ENCODE measurements at regions not wholly inside any gene's neighbourhood (a gene's known extent, or its start where the extent isn't known, plus 50 kb on each side); places are given as distances from the start of the nearest gene placed in this dataset.

DNA sequence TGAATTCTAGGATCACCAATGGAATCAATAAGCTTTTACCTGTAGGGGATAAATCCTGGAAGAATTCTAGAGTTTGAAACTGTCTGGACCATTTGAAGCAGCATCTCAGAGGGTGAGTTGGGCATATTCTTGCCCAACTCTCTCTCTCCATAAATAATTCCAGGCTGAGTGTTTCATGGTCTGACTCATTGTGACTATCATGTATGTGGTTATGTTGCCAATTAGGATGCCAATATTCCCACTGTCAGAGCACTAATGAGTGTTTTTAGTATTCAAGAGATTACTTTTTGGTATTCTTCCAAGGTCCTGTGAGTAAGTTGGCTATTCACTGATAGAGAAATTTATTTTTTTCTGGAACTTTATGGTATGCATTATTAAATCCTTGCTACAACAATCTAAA lies 456.9 kb downstream of the TOX3 start:
- no peaks in the 10 kb centered on the region for H3K27me3 ChIP-seq
- H3K27ac ChIP-seq = no peak overlapping the region
- H3K4me3 ChIP-seq = no peak overlapping the region

DNA sequence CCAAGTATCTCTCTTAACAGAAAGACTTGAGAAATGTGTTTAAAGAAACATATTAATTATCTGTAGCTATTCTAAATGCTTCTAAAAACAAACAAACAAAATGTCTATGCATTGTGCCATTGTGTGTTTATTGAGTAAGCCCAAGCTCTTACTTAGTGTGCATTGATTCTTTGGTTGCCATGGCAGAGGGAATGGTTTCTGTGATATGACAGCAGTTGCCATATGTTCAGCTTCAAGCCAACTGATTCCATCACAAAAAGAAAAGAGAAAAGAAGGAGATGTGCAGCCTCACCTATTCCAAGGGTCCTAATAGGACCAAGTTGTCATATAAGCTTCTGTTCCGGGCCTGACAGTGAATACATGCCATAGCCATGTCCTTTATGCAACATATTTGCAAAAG lies 457.5 kb downstream of the TOX3 start:
- no peak for TF ChIP-seq Cebpa-rat (IDR thresholded peaks at IDR 0.05)
- Histone ChIP-seq H3K9me3 (no peaks in the 10 kb centered on the region), H3K27ac (no peak overlapping the region), H3K4me1 (no peaks in the 10 kb centered on the region), H3K9ac (no peak overlapping the region), H3K27me3 (no peaks in the 10 kb centered on the region), H3K4me2 (no peak overlapping the region), H4K20me1 (no peaks in the 10 kb centered on the region), H3K36me3 (no peaks in the 10 kb centered on the region), H3K4me3 (no peak overlapping the region)

More for the DNA sequence above, 456.9 kb downstream of the TOX3 start:
- Histone ChIP-seq H3K9ac (no peak overlapping the region), H3K36me3 (no peaks in the 10 kb centered on the region), H3K4me1 (no peaks in the 10 kb centered on the region), H4K20me1 (no peaks in the 10 kb centered on the region), H3K9me3 (no peaks in the 10 kb centered on the region), H3K4me2 (no peak overlapping the region)
- no peak for TF ChIP-seq Cebpa-rat (IDR thresholded peaks at IDR 0.05)

DNA sequence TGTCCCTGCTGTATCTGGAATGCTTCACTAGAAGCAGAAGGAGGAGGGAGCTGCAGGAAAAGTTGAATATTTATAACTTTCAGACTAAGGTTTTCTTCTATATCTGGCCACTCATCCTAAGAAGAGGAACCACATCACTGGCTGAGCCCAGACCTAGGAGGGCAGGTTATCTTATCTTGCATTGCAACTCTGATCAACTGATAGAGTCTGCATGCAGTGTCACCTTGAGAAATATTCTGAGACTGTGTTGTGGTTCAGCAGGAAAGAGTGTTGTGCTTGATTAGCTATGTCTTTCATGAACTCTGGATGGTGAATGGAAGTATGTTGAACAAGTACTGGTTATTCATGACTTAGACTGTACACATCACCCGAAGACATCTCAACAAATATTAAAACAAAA lies 460.0 kb downstream of the TOX3 start:
- H3K4me1 ChIP-seq = no peaks in the 10 kb centered on the region
- H3K9ac ChIP-seq = no peak overlapping the region
- H3K4me2 ChIP-seq = no peak overlapping the region
- no peak overlapping the region for H3K27ac ChIP-seq
- H3K4me3 ChIP-seq = no peak overlapping the region
- no peak for TF ChIP-seq Cebpa-rat (IDR thresholded peaks at IDR 0.05)
- no peaks in the 10 kb centered on the region for H3K36me3 ChIP-seq
- no peaks in the 10 kb centered on the region for H3K9me3 ChIP-seq
- no peaks in the 10 kb centered on the region for H3K27me3 ChIP-seq
- no peaks in the 10 kb centered on the region for H4K20me1 ChIP-seq

DNA sequence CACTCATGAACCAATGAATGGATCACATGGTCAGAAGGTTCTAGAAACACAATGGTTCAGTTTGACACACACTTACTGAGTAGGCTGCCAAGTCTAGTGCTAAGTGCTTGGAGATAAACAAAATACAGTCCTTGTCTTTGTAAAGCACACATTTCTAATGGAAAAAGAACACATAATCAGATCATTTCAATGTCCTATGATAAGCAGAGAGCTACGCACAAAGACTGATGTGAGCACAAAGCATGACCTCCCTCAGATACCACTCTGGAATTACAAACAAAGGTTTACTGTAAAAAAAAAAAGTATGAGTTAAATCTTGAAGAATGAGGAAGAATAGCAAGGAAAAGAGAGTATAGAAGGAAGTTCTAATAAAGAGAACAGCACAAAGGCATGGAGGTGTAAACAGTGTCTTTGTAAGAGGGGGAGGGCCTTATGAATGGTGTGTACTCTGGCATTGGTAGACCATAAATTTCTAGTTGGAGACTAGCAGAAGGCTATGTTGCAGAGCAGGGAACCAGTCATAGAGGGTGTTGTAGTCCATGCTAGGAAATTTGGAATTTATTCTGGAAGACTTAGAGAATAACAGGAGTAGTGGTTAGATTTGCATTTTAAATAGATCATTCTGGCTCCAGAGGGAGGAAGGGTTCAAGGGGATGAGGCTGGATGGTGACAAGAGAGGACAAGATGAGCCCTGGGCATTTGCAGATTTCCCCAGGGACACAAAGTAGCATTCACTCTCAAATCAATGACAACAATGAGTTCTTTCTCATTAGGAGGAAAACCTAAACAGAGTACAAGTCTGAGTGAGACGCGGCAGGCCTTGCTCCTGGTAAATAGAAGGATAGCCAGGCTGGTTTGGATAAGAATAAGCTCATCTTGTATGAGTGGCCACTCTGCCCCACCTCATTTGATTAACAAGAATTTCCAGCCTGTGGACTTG lies 468.0 kb downstream of the TOX3 start:
- no peaks in the 10 kb centered on the region for H3K4me1 ChIP-seq
- H3K36me3 ChIP-seq = no peaks in the 10 kb centered on the region
- H4K20me1 ChIP-seq = no peaks in the 10 kb centered on the region
- H3K27ac ChIP-seq = no peak overlapping the region
- no peak overlapping the region for H3K4me2 ChIP-seq
- no peaks in the 10 kb centered on the region for H3K27me3 ChIP-seq
- H3K9me3 ChIP-seq = no peaks in the 10 kb centered on the region
- H3K4me3 ChIP-seq = no peak overlapping the region
- TF ChIP-seq Cebpa-rat (IDR thresholded peaks at IDR 0.05) = no peak
- no peak overlapping the region for H3K9ac ChIP-seq

DNA sequence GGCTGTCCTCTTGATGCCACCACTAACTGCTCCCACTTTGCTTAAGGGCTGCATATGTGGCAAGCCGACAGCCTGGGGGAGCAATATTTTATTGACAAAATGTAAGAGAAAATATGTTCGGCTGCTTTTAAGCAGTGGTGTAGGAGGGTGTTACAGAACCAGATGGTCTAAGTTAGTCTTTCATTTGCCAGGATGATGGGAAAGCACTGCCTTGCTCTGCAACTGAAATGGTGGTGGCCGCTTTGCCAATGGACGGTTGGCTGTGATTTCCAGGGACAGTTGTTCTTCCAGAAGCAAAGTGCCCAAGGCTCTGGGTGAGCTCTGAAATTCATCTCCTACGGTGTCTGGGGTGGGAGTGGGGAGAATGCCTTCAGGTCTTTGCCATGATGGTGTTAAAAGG lies 469.3 kb downstream of the TOX3 start:
- no peaks in the 10 kb centered on the region for H3K36me3 ChIP-seq
- H3K4me3 ChIP-seq = no peak overlapping the region
- H3K27ac ChIP-seq = no peak overlapping the region
- no peak overlapping the region for H3K9ac ChIP-seq
- no peaks in the 10 kb centered on the region for H4K20me1 ChIP-seq
- no peaks in the 10 kb centered on the region for H3K4me1 ChIP-seq
- H3K27me3 ChIP-seq = no peaks in the 10 kb centered on the region
- no peaks in the 10 kb centered on the region for H3K9me3 ChIP-seq
- no peak overlapping the region for H3K4me2 ChIP-seq
- no peak for TF ChIP-seq Cebpa-rat (IDR thresholded peaks at IDR 0.05)

DNA sequence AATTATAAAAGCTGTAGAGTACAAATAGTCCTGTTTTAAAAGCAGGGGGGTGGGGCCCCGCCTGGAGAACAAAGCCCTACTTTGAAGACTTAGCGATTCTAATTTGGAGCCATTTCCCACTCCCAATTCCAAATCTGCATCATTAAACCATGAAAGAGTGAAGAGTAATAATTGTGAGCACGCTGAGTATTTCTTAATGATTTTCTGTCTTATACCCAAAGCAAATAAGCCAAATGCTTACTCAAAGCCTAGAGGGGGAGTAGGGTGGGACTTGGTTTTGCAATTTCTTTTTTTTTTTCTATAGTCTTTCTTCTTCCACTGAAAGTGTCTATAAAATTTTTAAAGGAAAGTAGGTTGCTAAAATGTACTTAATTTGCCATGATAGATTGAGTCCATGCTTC lies 470.1 kb downstream of the TOX3 start:
- Histone ChIP-seq H3K27me3 (no peaks in the 10 kb centered on the region), H3K9me3 (no peaks in the 10 kb centered on the region)
- TF ChIP-seq Cebpa-rat (IDR thresholded peaks at IDR 0.05) = no peak

DNA sequence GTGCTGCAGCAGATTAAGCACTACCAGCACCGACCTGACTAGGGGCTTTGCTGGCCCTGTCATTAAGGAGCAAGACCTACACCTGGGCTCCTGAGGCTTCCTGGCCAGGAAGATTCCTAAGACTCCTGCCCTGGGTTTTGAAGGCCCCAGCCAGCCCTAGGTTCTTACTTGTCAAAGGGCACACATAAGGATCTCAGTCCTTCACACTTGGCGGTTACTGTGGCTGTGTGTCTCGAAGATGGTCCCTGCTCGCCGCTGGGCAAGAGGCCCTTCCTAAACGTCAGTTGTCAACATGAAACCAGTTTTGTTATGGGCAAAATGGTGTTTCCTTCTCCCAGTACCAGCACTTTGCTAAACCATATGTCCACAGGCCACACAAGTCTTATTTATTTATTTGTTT lies 470.6 kb downstream of the TOX3 start:
- H3K27ac ChIP-seq = no peak overlapping the region
- no peak overlapping the region for H3K9ac ChIP-seq
- H3K4me1 ChIP-seq = no peaks in the 10 kb centered on the region
- no peaks in the 10 kb centered on the region for H4K20me1 ChIP-seq
- H3K4me3 ChIP-seq = no peak overlapping the region
- no peak overlapping the region for H3K4me2 ChIP-seq
- TF ChIP-seq Cebpa-rat (IDR thresholded peaks at IDR 0.05) = no peak
- no peaks in the 10 kb centered on the region for H3K27me3 ChIP-seq
- H3K36me3 ChIP-seq = no peaks in the 10 kb centered on the region
- H3K9me3 ChIP-seq = no peaks in the 10 kb centered on the region

More for the DNA sequence above, 470.1 kb downstream of the TOX3 start:
- Histone ChIP-seq H3K27ac (no peak overlapping the region), H3K4me1 (no peaks in the 10 kb centered on the region), H3K9ac (no peak overlapping the region), H3K36me3 (no peaks in the 10 kb centered on the region), H3K4me2 (no peak overlapping the region), H4K20me1 (no peaks in the 10 kb centered on the region), H3K4me3 (no peak overlapping the region)

DNA sequence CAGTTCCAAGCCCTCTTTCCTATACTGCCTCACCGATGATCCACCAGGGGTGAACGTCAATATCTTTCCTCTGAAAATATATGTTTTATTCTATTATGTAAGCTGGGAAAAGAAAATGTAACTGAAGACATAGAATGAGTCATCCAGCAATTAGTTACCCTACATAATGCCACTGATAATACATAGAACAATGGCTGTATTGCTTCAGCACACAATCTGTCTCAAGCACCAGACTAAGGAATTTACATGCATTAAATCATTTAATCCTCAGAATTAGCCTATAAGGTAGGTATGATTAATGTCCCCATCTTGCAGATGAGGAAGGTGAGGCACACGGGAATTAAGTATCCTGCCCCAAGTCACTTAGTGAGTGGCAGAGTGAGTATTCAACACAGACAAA lies 472.8 kb downstream of the TOX3 start:
- no peak for TF ChIP-seq Cebpa-rat (IDR thresholded peaks at IDR 0.05)
- Histone ChIP-seq H3K4me2 (no peak overlapping the region), H3K36me3 (no peaks in the 10 kb centered on the region), H3K4me3 (no peak overlapping the region), H3K9me3 (no peaks in the 10 kb centered on the region), H3K9ac (no peak overlapping the region), H3K27me3 (no peaks in the 10 kb centered on the region), H3K27ac (no peak overlapping the region), H3K4me1 (no peaks in the 10 kb centered on the region), H4K20me1 (no peaks in the 10 kb centered on the region)

DNA sequence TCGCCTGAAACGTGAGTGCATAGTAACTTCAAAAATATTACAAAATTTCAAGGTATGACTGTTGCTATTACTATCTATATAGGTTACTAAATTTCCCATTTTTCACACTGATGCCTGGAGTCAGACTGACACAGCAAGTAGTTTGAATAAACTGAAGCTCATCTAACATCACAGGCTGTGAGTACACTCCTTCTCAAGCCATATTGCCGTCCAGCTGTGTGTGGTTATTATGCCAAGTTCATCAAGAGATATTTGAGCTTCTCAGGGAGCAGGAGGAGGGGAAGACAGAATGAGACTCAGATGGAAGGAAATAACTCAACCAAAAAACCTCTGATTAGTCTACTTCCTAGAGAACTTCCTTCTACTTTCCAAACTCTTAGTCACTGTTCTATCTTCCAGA lies 473.9 kb downstream of the TOX3 start:
- no peaks in the 10 kb centered on the region for H4K20me1 ChIP-seq
- TF ChIP-seq Cebpa-rat (IDR thresholded peaks at IDR 0.05) = no peak
- H3K4me2 ChIP-seq = no peak overlapping the region
- H3K4me1 ChIP-seq = no peaks in the 10 kb centered on the region
- H3K4me3 ChIP-seq = no peak overlapping the region
- no peak overlapping the region for H3K9ac ChIP-seq
- no peaks in the 10 kb centered on the region for H3K36me3 ChIP-seq
- no peaks in the 10 kb centered on the region for H3K9me3 ChIP-seq
- H3K27ac ChIP-seq = no peak overlapping the region
- H3K27me3 ChIP-seq = no peaks in the 10 kb centered on the region

DNA sequence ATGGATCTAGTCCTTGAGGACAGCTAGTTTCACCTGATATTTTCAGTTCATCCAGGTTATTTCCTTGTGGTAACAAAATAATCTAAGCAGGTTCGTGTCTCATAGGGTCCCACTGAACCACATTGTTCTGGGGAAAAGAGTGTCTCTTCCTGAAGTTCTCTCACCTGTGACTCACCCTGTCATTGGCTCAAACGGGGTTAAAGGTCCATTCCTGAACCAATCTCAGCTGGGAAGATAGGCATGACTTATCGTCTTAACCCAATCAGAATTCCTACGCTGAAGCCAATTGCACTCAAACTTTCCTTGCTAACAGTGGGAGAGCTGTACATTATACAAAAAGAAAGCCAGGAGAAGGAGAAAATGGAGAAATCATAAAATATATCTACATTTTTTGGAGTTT lies 475.8 kb downstream of the TOX3 start:
- Histone ChIP-seq H3K27ac (no peak overlapping the region), H3K27me3 (no peaks in the 10 kb centered on the region)
- TF ChIP-seq Cebpa-rat (IDR thresholded peaks at IDR 0.05) = no peak

More for the DNA sequence above, 475.8 kb downstream of the TOX3 start:
- Histone ChIP-seq H3K4me1 (no peaks in the 10 kb centered on the region), H3K4me2 (no peak overlapping the region), H4K20me1 (no peaks in the 10 kb centered on the region), H3K4me3 (no peak overlapping the region), H3K9me3 (no peaks in the 10 kb centered on the region), H3K36me3 (no peaks in the 10 kb centered on the region), H3K9ac (no peak overlapping the region)
